ENCODE measurements at regions not wholly inside any gene's neighbourhood (a gene's known extent, or its start where the extent isn't known, plus 50 kb on each side); places are given as distances from the start of the nearest gene placed in this dataset.
"Not testable (repeated sequence)": the region's sequence is repeated elsewhere in the genome, so short reads cannot be mapped to it uniquely, and the experiment has no call there.

- TF ChIP-seq CTCF (IDR thresholded peaks at IDR 0.05; ENCODE audit: low read depth, low read length, poor library complexity, severe bottlenecking); EZH2phosphoT487 (IDR thresholded peaks at IDR 0.05; ENCODE audit: borderline replicate concordance, low read length): not testable (repeated sequence)
These were observed 141.8 kb upstream of the FOXD4L5 start for GRCh38 chr9:65426813-65427212.
